Amygdala (tissue), 56 donors: ENCODE measurements at regions not wholly inside any gene's neighbourhood (a gene's known extent, or its start where the extent isn't known, plus 50 kb on each side); places are given as distances from the start of the nearest gene placed in this dataset.

Experiments
- DNase-seq, 56 donors: peaks; one replicate each; lab custom pipeline; 2025; lab: John Stamatoyannopoulos, UW

- no peak for DNase-seq
Measured at GRCh38 chr13:78428646-78429045, 174.7 kb downstream of the POU4F1 start.

- no peak for DNase-seq
Measured at GRCh38 chr13:78426183-78426582, 177.2 kb downstream of the POU4F1 start.

- peak in 18 of 56 donors; percentile 2 to 47 (median 14) for DNase-seq
Measured at GRCh38 chr13:78420814-78421213, 182.5 kb downstream of the POU4F1 start.

GRCh38 chr13:78413887-78414553 lies 189.3 kb downstream of the POU4F1 start:
- DNase-seq = no peak

GRCh38 chr13:78410847-78411246 lies 192.5 kb downstream of the POU4F1 start:
- DNase-seq = no peak

- DNase-seq = no peak
Measured at GRCh38 chr13:78410164-78410563, 193.2 kb downstream of the POU4F1 start.

GRCh38 chr13:78409172-78409571 lies 194.2 kb downstream of the POU4F1 start:
- no peak for DNase-seq

GRCh38 chr13:78404846-78405360 lies 198.4 kb downstream of the POU4F1 start:
- no peak for DNase-seq

GRCh38 chr13:78402708-78403400 lies 200.5 kb downstream of the POU4F1 start:
- peak in 2 of 56 donors; percentile 1 to 9 for DNase-seq

GRCh38 chr13:78401873-78402707 lies 201.3 kb downstream of the POU4F1 start:
- DNase-seq = peak in 10 of 56 donors; percentile 2 to 23 (median 10)

GRCh38 chr13:78398743-78399410 lies 204.5 kb downstream of the POU4F1 start:
- DNase-seq = no peak

- DNase-seq = no peak
Measured at GRCh38 chr13:78393286-78394142, 209.8 kb downstream of the POU4F1 start.

- DNase-seq = no peak
Measured at GRCh38 chr13:78383899-78384298, 219.5 kb downstream of the POU4F1 start.

- DNase-seq = no peak
Measured at GRCh38 chr13:78383071-78383484, 220.3 kb downstream of the POU4F1 start.

- no peak for DNase-seq
Measured at GRCh38 chr13:78382491-78382890, 220.9 kb downstream of the POU4F1 start.

GRCh38 chr13:78376822-78377221 lies 226.5 kb downstream of the POU4F1 start:
- DNase-seq = no peak

- no peak for DNase-seq
Measured at GRCh38 chr13:78376033-78376432, 227.3 kb downstream of the POU4F1 start.

- no peak for DNase-seq
Measured at GRCh38 chr13:78372581-78372980, 230.8 kb downstream of the POU4F1 start.

GRCh38 chr13:78370231-78370630 lies 233.1 kb downstream of the POU4F1 start:
- DNase-seq = no peak

GRCh38 chr13:78364711-78365110 lies 238.6 kb downstream of the POU4F1 start:
- no peak for DNase-seq
